ENCODE measurements at regions not wholly inside any gene's neighbourhood (a gene's known extent, or its start where the extent isn't known, plus 50 kb on each side); places are given as distances from the start of the nearest gene placed in this dataset.

- no peak for TF ChIP-seq TAF1 (IDR thresholded peaks at IDR 0.05; ENCODE audit: low read depth)
- TF ChIP-seq YY1 (IDR thresholded peaks at IDR 0.05; ENCODE audit: low read depth): no peak
- TF ChIP-seq EGR1 (IDR thresholded peaks at IDR 0.05): no peak
- no peak for TF ChIP-seq ZBTB7A (IDR thresholded peaks at IDR 0.05; ENCODE audit: low read depth)
- no peak for TF ChIP-seq TCF12 (IDR thresholded peaks at IDR 0.05; ENCODE audit: low read depth)
These were observed 51.8 kb upstream of the ENPEP start for GRCh38 chr4:110424144-110424543.

GRCh38 chr4:110418641-110419040 is 57.3 kb upstream of the ENPEP start:
- TF ChIP-seq TCF12 (IDR thresholded peaks at IDR 0.05; ENCODE audit: low read depth) (no peak), RAD21 (IDR thresholded peaks at IDR 0.05; ENCODE audit: low read depth) (no peak), NFIC (IDR thresholded peaks at IDR 0.05) (no peak), MAX (IDR thresholded peaks at IDR 0.05) (no peak)

- TF ChIP-seq TCF12 (IDR thresholded peaks at IDR 0.05; ENCODE audit: low read depth): no peak
- TF ChIP-seq RAD21 (IDR thresholded peaks at IDR 0.05; ENCODE audit: low read depth): no peak
- no peak for TF ChIP-seq REST (IDR thresholded peaks at IDR 0.05; ENCODE audit: low read depth)
- no peak for TF ChIP-seq EGR1 (IDR thresholded peaks at IDR 0.05)
- no peak for TF ChIP-seq CREB1 (IDR thresholded peaks at IDR 0.05; ENCODE audit: low read depth)
- no peak for TF ChIP-seq USF1 (IDR thresholded peaks at IDR 0.05)
- no peak for TF ChIP-seq CEBPB (IDR thresholded peaks at IDR 0.05)
- no peak for TF ChIP-seq TAF1 (IDR thresholded peaks at IDR 0.05; ENCODE audit: low read depth)
- no peak for TF ChIP-seq NFIC (IDR thresholded peaks at IDR 0.05)
- no peak for TF ChIP-seq TEAD4 (IDR thresholded peaks at IDR 0.05)
- no peak for TF ChIP-seq FOXM1 (IDR thresholded peaks at IDR 0.05; ENCODE audit: borderline replicate concordance, low read depth)
- no peak for TF ChIP-seq MAX (IDR thresholded peaks at IDR 0.05)
- no peak for TF ChIP-seq EP300 (IDR thresholded peaks at IDR 0.05; ENCODE audit: borderline replicate concordance)
- TF ChIP-seq ZBTB7A (IDR thresholded peaks at IDR 0.05; ENCODE audit: low read depth): no peak
- no peak for TF ChIP-seq YY1 (IDR thresholded peaks at IDR 0.05; ENCODE audit: low read depth)
These were observed 58.8 kb upstream of the ENPEP start for GRCh38 chr4:110417136-110417535.

GRCh38 chr4:110415478-110415877 is 60.5 kb upstream of the ENPEP start:
- TF ChIP-seq REST (IDR thresholded peaks at IDR 0.05; ENCODE audit: low read depth) (no peak), CREB1 (IDR thresholded peaks at IDR 0.05; ENCODE audit: low read depth) (no peak), TAF1 (IDR thresholded peaks at IDR 0.05; ENCODE audit: low read depth) (no peak), FOXM1 (IDR thresholded peaks at IDR 0.05; ENCODE audit: borderline replicate concordance, low read depth) (no peak)

- TF ChIP-seq REST (IDR thresholded peaks at IDR 0.05; ENCODE audit: low read depth) (no peak), NFIC (IDR thresholded peaks at IDR 0.05) (no peak), TEAD4 (IDR thresholded peaks at IDR 0.05) (no peak), TCF12 (IDR thresholded peaks at IDR 0.05; ENCODE audit: low read depth) (no peak), RAD21 (IDR thresholded peaks at IDR 0.05; ENCODE audit: low read depth) (no peak), TAF1 (IDR thresholded peaks at IDR 0.05; ENCODE audit: low read depth) (no peak), EGR1 (IDR thresholded peaks at IDR 0.05) (no peak)
These were observed 60.9 kb upstream of the ENPEP start for GRCh38 chr4:110415041-110415440.

GRCh38 chr4:110414561-110414920 is 61.4 kb upstream of the ENPEP start:
- TF ChIP-seq EGR1 (IDR thresholded peaks at IDR 0.05) (no peak), CEBPB (IDR thresholded peaks at IDR 0.05) (no peak), ZBTB7A (IDR thresholded peaks at IDR 0.05; ENCODE audit: low read depth) (no peak), RAD21 (IDR thresholded peaks at IDR 0.05; ENCODE audit: low read depth) (no peak), REST (IDR thresholded peaks at IDR 0.05; ENCODE audit: low read depth) (no peak), FOXM1 (IDR thresholded peaks at IDR 0.05; ENCODE audit: borderline replicate concordance, low read depth) (no peak), MAX (IDR thresholded peaks at IDR 0.05) (no peak), USF1 (IDR thresholded peaks at IDR 0.05) (no peak), NFIC (IDR thresholded peaks at IDR 0.05) (no peak), CREB1 (IDR thresholded peaks at IDR 0.05; ENCODE audit: low read depth) (no peak), TCF12 (IDR thresholded peaks at IDR 0.05; ENCODE audit: low read depth) (no peak), TAF1 (IDR thresholded peaks at IDR 0.05; ENCODE audit: low read depth) (no peak), EP300 (IDR thresholded peaks at IDR 0.05; ENCODE audit: borderline replicate concordance) (no peak), YY1 (IDR thresholded peaks at IDR 0.05; ENCODE audit: low read depth) (no peak), TEAD4 (IDR thresholded peaks at IDR 0.05) (no peak)
